Liver (tissue), 8 donors: ENCODE measurements at regions not wholly inside any gene's neighbourhood (a gene's known extent, or its start where the extent isn't known, plus 50 kb on each side); places are given as distances from the start of the nearest gene placed in this dataset.

Experiments
- DNase-seq: peaks from one replicate; pipeline ENCODE4 v3.0.0-alpha.2; 2017; ENCODE audit warnings: low spot score
- H3K27ac ChIP-seq, 2 donors: one replicate each; pipeline ENCODE4 v1.7.0; 2013; ENCODE audit warnings: inconsistent platforms in 2 of 2, low read length in 2 of 2, control low read depth in 1 of 2, low read depth in 1 of 2, mild to moderate bottlenecking in 1 of 2
- H3K27me3 ChIP-seq, 4 donors: one replicate each; pipeline versions ENCODE4 v1.6.1 to v1.7.0; 2013; ENCODE audit warnings: low read length in 3 of 4, inconsistent platforms in 1 of 4, mild to moderate bottlenecking in 1 of 4, moderate library complexity in 1 of 4; ENCODE audit not compliant: control insufficient read depth in 4 of 4, insufficient read depth in 4 of 4
- H3K36me3 ChIP-seq, 4 donors: one replicate each; pipeline versions ENCODE4 v1.6.1 to v1.7.0; 2013; ENCODE audit warnings: low read length in 3 of 4, mild to moderate bottlenecking in 3 of 4, low read depth in 1 of 4, moderate library complexity in 1 of 4; ENCODE audit not compliant: control insufficient read depth in 4 of 4, insufficient read depth in 3 of 4
- H3K4me1 ChIP-seq, 4 donors: one replicate each; pipeline versions ENCODE4 v1.6.1 to v1.7.0; 2013; ENCODE audit warnings: low read length in 3 of 4, mild to moderate bottlenecking in 3 of 4, moderate library complexity in 1 of 4; ENCODE audit not compliant: control insufficient read depth in 4 of 4, insufficient read depth in 4 of 4
- H3K4me3 ChIP-seq, 3 donors: one replicate each; pipeline versions ENCODE4 v1.6.1 to v1.7.0; 2013; ENCODE audit warnings: low read length in 3 of 3, control low read depth in 1 of 3, low read depth in 1 of 3, mild to moderate bottlenecking in 1 of 3
- H3K9ac ChIP-seq, 2 donors: one replicate each; pipeline ENCODE4 v1.7.0; 2013; ENCODE audit warnings: low read length in 2 of 2, mild to moderate bottlenecking in 2 of 2, moderate library complexity in 2 of 2, control low read depth in 1 of 2, low read depth in 1 of 2
- H3K9me3 ChIP-seq, 4 donors: one replicate each; pipeline versions ENCODE4 v1.6.1 to v1.7.0; 2013; ENCODE audit warnings: low read length in 3 of 4; ENCODE audit not compliant: control insufficient read depth in 4 of 4
- EGR1 ChIP-seq, 2 donors: IDR thresholded peaks; 2 replicates each; pipeline ENCODE4 v1.6.1; 2016 to 2018; ENCODE audit warnings: antibody characterized with exemption in 2 of 2, low read depth in 2 of 2
- FOXA1 ChIP-seq: IDR thresholded peaks from 2 replicates; pipeline ENCODE4 v1.6.1; 2016; ENCODE audit warnings: antibody characterized with exemption
- FOXA2 ChIP-seq: IDR thresholded peaks from 2 replicates; pipeline ENCODE4 v1.6.1; 2016; ENCODE audit warnings: antibody characterized with exemption
- GABPA ChIP-seq, 2 donors: IDR thresholded peaks in 1 of 2; conservative IDR thresholded peaks in 1 of 2; 2 replicates each; pipeline ENCODE4 v1.6.1; 2016; ENCODE audit warnings: antibody characterized with exemption in 2 of 2, mild to moderate bottlenecking in 1 of 2, moderate library complexity in 1 of 2
- HNF4A ChIP-seq, 2 donors: conservative IDR thresholded peaks; 2 replicates each; pipeline ENCODE4 v1.6.1; 2016; ENCODE audit warnings: antibody characterized with exemption in 2 of 2, mild to moderate bottlenecking in 2 of 2
- HNF4G ChIP-seq: IDR thresholded peaks from 2 replicates; pipeline ENCODE4 v1.6.1; 2016; ENCODE audit warnings: antibody characterized with exemption
- JUND ChIP-seq, 2 donors: IDR thresholded peaks; 2 replicates each; pipeline ENCODE4 v1.6.1; 2016; ENCODE audit warnings: antibody characterized with exemption in 2 of 2
- NR2F2 ChIP-seq: IDR thresholded peaks from 2 replicates; pipeline ENCODE4 v1.6.1; 2016; ENCODE audit warnings: antibody characterized with exemption
- RAD21 ChIP-seq, 2 donors: IDR thresholded peaks; 2 replicates each; pipeline ENCODE4 v1.6.1; 2016; ENCODE audit warnings: antibody characterized with exemption in 2 of 2, mild to moderate bottlenecking in 2 of 2
- RXRA ChIP-seq, 2 donors: IDR thresholded peaks; 2 replicates each; pipeline ENCODE4 v1.6.1; 2017 to 2018; ENCODE audit warnings: antibody characterized with exemption in 2 of 2, mild to moderate bottlenecking in 1 of 2
- SP1 ChIP-seq: IDR thresholded peaks from 2 replicates; pipeline ENCODE4 v1.6.1; 2018; ENCODE audit warnings: antibody characterized with exemption, mild to moderate bottlenecking
- TAF1 ChIP-seq: conservative IDR thresholded peaks from 2 replicates; pipeline ENCODE4 v1.6.1; 2016; ENCODE audit warnings: antibody characterized with exemption, mild to moderate bottlenecking
- YY1 ChIP-seq: IDR thresholded peaks from 2 replicates; pipeline ENCODE4 v1.6.1; 2016; ENCODE audit warnings: antibody characterized with exemption, mild to moderate bottlenecking
- WGBS: extraction: QIAGEN DNeasy Blood & Tissue Kit; methylation state at CpG from one replicate; pipeline ENCODE4 v1.1.7; 2013; 5-methylcytosine and 5-hydroxymethylcytosine counted together
- TF ChIP-seq, protein P1 (sequence below): IDR thresholded peaks from 2 replicates; pipeline ENCODE4 v1.6.1; 2016; ENCODE audit warnings: antibody characterized with exemption
- TF ChIP-seq, protein P2 (sequence below): IDR thresholded peaks from 2 replicates; pipeline ENCODE4 v1.6.1; 2016; ENCODE audit warnings: antibody characterized with exemption, mild to moderate bottlenecking
- TF ChIP-seq, protein P3 (sequence below): IDR thresholded peaks from 2 replicates; pipeline ENCODE4 v1.6.1; 2016; ENCODE audit warnings: antibody characterized with exemption
- TF ChIP-seq, protein P4 (sequence below): fragments of 150-350 bp; IDR thresholded peaks from 2 replicates; pipeline ENCODE4 v1.5.1; 2017; ENCODE audit warnings: improper control_type of control experiment, low read depth, low read length; ENCODE audit not compliant: missing input control
- TF ChIP-seq, protein P5 (sequence below): IDR thresholded peaks from 2 replicates; pipeline ENCODE4 v1.6.1; 2016; ENCODE audit warnings: antibody characterized with exemption
- donor health status: healthy.
- donor health status: healthy.
- donor health status: healthy.
- donor health status: healthy.
- donor health status: healthy.

DNA sequence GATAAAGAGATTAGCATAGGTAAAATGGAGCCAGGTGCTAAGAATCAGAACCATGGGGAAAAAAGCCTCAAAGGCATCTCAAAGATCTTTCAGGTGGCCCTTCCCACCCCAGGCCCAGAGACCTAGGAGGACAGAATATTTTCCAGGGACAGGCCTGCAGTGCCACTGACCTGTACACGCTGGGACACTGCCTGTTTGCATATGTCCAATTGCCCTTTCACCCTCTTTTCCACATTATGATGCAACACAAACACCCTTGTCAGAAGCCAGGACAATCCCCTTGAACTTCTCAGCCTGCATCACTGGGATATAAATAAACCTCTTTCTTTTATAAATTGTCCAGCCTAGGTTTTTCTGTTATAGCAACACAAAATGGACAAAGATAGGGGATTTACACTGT lies 419.1 kb downstream of the TRIB2 start:
- H3K4me1 ChIP-seq = peaks cover 0 to 19% (median 11%) of the 10 kb centered on the region in 4 donors
- no peak overlapping the region for H3K9ac ChIP-seq
- WGBS = 30% methylated on average over 1 of the region's 1 CpG
- peak; percentile 36 for DNase-seq
- H3K36me3 ChIP-seq = no peaks in the 10 kb centered on the region
- no peaks in the 10 kb centered on the region for H3K27me3 ChIP-seq
- H3K27ac ChIP-seq = peak overlapping the region; percentile 33 to 46
- H3K9me3 ChIP-seq = no peaks in the 10 kb centered on the region
- no peak overlapping the region for H3K4me3 ChIP-seq
- TF ChIP-seq HNF4A (conservative IDR thresholded peaks at IDR 0.05) = peak; percentile 78 to 90
- no peak for TF ChIP-seq GABPA (IDR thresholded peaks at IDR 0.05 in 1 of 2, conservative IDR thresholded peaks at IDR 0.05 in 1 of 2)
- TF ChIP-seq, protein P1, sequence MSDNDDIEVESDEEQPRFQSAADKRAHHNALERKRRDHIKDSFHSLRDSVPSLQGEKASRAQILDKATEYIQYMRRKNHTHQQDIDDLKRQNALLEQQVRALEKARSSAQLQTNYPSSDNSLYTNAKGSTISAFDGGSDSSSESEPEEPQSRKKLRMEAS = peak; percentile 79
- peak; percentile 98 for TF ChIP-seq RXRA (IDR thresholded peaks at IDR 0.05)
- TF ChIP-seq, protein P2, sequence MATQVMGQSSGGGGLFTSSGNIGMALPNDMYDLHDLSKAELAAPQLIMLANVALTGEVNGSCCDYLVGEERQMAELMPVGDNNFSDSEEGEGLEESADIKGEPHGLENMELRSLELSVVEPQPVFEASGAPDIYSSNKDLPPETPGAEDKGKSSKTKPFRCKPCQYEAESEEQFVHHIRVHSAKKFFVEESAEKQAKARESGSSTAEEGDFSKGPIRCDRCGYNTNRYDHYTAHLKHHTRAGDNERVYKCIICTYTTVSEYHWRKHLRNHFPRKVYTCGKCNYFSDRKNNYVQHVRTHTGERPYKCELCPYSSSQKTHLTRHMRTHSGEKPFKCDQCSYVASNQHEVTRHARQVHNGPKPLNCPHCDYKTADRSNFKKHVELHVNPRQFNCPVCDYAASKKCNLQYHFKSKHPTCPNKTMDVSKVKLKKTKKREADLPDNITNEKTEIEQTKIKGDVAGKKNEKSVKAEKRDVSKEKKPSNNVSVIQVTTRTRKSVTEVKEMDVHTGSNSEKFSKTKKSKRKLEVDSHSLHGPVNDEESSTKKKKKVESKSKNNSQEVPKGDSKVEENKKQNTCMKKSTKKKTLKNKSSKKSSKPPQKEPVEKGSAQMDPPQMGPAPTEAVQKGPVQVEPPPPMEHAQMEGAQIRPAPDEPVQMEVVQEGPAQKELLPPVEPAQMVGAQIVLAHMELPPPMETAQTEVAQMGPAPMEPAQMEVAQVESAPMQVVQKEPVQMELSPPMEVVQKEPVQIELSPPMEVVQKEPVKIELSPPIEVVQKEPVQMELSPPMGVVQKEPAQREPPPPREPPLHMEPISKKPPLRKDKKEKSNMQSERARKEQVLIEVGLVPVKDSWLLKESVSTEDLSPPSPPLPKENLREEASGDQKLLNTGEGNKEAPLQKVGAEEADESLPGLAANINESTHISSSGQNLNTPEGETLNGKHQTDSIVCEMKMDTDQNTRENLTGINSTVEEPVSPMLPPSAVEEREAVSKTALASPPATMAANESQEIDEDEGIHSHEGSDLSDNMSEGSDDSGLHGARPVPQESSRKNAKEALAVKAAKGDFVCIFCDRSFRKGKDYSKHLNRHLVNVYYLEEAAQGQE = peak; percentile 64
- TF ChIP-seq JUND (IDR thresholded peaks at IDR 0.05) = peak; percentile 68 to 71
- TF ChIP-seq, protein P3, sequence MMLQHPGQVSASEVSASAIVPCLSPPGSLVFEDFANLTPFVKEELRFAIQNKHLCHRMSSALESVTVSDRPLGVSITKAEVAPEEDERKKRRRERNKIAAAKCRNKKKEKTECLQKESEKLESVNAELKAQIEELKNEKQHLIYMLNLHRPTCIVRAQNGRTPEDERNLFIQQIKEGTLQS = peak; percentile 93
- TF ChIP-seq NR2F2 = peak; percentile 44
- TF ChIP-seq, protein P4, sequence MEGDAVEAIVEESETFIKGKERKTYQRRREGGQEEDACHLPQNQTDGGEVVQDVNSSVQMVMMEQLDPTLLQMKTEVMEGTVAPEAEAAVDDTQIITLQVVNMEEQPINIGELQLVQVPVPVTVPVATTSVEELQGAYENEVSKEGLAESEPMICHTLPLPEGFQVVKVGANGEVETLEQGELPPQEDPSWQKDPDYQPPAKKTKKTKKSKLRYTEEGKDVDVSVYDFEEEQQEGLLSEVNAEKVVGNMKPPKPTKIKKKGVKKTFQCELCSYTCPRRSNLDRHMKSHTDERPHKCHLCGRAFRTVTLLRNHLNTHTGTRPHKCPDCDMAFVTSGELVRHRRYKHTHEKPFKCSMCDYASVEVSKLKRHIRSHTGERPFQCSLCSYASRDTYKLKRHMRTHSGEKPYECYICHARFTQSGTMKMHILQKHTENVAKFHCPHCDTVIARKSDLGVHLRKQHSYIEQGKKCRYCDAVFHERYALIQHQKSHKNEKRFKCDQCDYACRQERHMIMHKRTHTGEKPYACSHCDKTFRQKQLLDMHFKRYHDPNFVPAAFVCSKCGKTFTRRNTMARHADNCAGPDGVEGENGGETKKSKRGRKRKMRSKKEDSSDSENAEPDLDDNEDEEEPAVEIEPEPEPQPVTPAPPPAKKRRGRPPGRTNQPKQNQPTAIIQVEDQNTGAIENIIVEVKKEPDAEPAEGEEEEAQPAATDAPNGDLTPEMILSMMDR = no peak
- TF ChIP-seq YY1 = peak; percentile 74
- peak; percentile 99 for TF ChIP-seq SP1
- peak; percentile 75 for TF ChIP-seq FOXA2
- TF ChIP-seq HNF4G = peak; percentile 28
- TF ChIP-seq TAF1 = no peak
- peak; percentile 64 for TF ChIP-seq FOXA1
- peak in 1 of 2 donors; percentile 43 for TF ChIP-seq EGR1 (IDR thresholded peaks at IDR 0.05; ENCODE audit: low read depth in 2 of 2)
- TF ChIP-seq, protein P5, sequence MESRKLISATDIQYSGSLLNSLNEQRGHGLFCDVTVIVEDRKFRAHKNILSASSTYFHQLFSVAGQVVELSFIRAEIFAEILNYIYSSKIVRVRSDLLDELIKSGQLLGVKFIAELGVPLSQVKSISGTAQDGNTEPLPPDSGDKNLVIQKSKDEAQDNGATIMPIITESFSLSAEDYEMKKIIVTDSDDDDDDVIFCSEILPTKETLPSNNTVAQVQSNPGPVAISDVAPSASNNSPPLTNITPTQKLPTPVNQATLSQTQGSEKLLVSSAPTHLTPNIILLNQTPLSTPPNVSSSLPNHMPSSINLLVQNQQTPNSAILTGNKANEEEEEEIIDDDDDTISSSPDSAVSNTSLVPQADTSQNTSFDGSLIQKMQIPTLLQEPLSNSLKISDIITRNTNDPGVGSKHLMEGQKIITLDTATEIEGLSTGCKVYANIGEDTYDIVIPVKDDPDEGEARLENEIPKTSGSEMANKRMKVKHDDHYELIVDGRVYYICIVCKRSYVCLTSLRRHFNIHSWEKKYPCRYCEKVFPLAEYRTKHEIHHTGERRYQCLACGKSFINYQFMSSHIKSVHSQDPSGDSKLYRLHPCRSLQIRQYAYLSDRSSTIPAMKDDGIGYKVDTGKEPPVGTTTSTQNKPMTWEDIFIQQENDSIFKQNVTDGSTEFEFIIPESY = peak; percentile 70
- peak; percentile 55 to 57 for TF ChIP-seq RAD21 (IDR thresholded peaks at IDR 0.05)
